WTC11 (cell line): ENCODE measurements at regions not wholly inside any gene's neighbourhood (a gene's known extent, or its start where the extent isn't known, plus 50 kb on each side); places are given as distances from the start of the nearest gene placed in this dataset.

Source experiments
- JUN ChIP-seq: sonication (generic); formaldehyde crosslinking; IDR thresholded peaks from 2 replicates; pipeline ENCODE4 v1.8.0; 2023; ENCODE audit warnings: mild to moderate bottlenecking, missing genetic modification reagents
- MYBL2 ChIP-seq: sonication (generic); formaldehyde crosslinking; IDR thresholded peaks from 2 replicates; pipeline ENCODE4 v1.8.1; 2023; ENCODE audit warnings: mild to moderate bottlenecking, moderate library complexity, missing genetic modification reagents
- RELA ChIP-seq: sonication (generic); formaldehyde crosslinking; IDR thresholded peaks from 2 replicates; pipeline ENCODE4 v1.8.1; 2022; ENCODE audit warnings: missing genetic modification reagents, mild to moderate bottlenecking, borderline replicate concordance
- ZNF138 ChIP-seq: sonication (generic); formaldehyde crosslinking; conservative IDR thresholded peaks from 2 replicates; pipeline ENCODE4 v1.8.1; 2022; ENCODE audit warnings: mild to moderate bottlenecking, moderate library complexity, missing genetic modification reagents
- ZNF423 ChIP-seq: fragments of 250-450 bp; sonication (Bioruptor Pico); IDR thresholded peaks from 2 replicates; pipeline ENCODE4 v2.1.2; 2022; ENCODE audit warnings: mild to moderate bottlenecking, moderate library complexity
- TF ChIP-seq, protein P1 (sequence below): fragments of 200-600 bp; IDR thresholded peaks from 2 replicates; pipeline ENCODE4 v1.8.0; 2022; ENCODE audit warnings: antibody characterized with exemption
- TF ChIP-seq, protein P2 (sequence below): sonication (generic); formaldehyde crosslinking; IDR thresholded peaks from 2 replicates; pipeline ENCODE4 v1.8.0; 2023; ENCODE audit warnings: missing genetic modification reagents, mild to moderate bottlenecking, borderline replicate concordance
- TF ChIP-seq, protein P3 (sequence below): sonication (generic); formaldehyde crosslinking; IDR thresholded peaks from 2 replicates; pipeline ENCODE4 v1.8.0; 2022; ENCODE audit warnings: mild to moderate bottlenecking, missing genetic modification reagents
- TF ChIP-seq, protein P4 (sequence below): sonication (generic); formaldehyde crosslinking; IDR thresholded peaks from 2 replicates; pipeline ENCODE4 v1.8.0; 2022; ENCODE audit warnings: mild to moderate bottlenecking, missing genetic modification reagents
- TF ChIP-seq, protein P5 (sequence below): fragments of 250-450 bp; sonication (Bioruptor Pico); IDR thresholded peaks from 2 replicates; pipeline ENCODE4 v1.8.0; 2021; ENCODE audit warnings: mild to moderate bottlenecking

DNA sequence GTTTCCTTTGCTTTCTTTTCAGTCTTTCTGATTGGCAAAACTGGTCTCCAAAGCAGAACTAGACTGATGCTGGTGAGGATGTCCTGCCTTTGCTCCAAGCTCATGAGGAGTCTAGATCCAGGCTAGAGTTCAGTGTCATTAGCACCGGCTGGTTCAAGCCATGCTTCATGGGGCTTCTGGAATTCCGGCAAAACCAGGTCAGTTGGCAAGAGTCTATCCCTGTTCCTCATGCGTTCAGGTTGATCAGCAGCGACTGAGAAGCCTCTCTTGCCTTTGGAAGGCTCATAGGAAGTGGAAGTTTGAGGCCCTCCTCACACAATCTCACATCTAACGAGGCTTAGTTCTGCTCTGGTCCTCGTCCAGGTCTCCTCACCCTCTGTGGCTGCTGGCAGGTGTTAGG is 194.3 kb downstream of the HS3ST3A1 start:
- TF ChIP-seq MYBL2 (CRISPR knock-in tag) (no peak), RELA (no peak), ZNF423 (no peak), ZNF138 (CRISPR knock-in tag) (no peak), JUN (CRISPR knock-in tag) (no peak)
- TF ChIP-seq, protein P1, sequence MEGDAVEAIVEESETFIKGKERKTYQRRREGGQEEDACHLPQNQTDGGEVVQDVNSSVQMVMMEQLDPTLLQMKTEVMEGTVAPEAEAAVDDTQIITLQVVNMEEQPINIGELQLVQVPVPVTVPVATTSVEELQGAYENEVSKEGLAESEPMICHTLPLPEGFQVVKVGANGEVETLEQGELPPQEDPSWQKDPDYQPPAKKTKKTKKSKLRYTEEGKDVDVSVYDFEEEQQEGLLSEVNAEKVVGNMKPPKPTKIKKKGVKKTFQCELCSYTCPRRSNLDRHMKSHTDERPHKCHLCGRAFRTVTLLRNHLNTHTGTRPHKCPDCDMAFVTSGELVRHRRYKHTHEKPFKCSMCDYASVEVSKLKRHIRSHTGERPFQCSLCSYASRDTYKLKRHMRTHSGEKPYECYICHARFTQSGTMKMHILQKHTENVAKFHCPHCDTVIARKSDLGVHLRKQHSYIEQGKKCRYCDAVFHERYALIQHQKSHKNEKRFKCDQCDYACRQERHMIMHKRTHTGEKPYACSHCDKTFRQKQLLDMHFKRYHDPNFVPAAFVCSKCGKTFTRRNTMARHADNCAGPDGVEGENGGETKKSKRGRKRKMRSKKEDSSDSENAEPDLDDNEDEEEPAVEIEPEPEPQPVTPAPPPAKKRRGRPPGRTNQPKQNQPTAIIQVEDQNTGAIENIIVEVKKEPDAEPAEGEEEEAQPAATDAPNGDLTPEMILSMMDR: no peak
- TF ChIP-seq, protein P2, sequence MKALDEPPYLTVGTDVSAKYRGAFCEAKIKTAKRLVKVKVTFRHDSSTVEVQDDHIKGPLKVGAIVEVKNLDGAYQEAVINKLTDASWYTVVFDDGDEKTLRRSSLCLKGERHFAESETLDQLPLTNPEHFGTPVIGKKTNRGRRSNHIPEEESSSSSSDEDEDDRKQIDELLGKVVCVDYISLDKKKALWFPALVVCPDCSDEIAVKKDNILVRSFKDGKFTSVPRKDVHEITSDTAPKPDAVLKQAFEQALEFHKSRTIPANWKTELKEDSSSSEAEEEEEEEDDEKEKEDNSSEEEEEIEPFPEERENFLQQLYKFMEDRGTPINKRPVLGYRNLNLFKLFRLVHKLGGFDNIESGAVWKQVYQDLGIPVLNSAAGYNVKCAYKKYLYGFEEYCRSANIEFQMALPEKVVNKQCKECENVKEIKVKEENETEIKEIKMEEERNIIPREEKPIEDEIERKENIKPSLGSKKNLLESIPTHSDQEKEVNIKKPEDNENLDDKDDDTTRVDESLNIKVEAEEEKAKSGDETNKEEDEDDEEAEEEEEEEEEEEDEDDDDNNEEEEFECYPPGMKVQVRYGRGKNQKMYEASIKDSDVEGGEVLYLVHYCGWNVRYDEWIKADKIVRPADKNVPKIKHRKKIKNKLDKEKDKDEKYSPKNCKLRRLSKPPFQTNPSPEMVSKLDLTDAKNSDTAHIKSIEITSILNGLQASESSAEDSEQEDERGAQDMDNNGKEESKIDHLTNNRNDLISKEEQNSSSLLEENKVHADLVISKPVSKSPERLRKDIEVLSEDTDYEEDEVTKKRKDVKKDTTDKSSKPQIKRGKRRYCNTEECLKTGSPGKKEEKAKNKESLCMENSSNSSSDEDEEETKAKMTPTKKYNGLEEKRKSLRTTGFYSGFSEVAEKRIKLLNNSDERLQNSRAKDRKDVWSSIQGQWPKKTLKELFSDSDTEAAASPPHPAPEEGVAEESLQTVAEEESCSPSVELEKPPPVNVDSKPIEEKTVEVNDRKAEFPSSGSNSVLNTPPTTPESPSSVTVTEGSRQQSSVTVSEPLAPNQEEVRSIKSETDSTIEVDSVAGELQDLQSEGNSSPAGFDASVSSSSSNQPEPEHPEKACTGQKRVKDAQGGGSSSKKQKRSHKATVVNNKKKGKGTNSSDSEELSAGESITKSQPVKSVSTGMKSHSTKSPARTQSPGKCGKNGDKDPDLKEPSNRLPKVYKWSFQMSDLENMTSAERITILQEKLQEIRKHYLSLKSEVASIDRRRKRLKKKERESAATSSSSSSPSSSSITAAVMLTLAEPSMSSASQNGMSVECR: no peak
- TF ChIP-seq, protein P3, sequence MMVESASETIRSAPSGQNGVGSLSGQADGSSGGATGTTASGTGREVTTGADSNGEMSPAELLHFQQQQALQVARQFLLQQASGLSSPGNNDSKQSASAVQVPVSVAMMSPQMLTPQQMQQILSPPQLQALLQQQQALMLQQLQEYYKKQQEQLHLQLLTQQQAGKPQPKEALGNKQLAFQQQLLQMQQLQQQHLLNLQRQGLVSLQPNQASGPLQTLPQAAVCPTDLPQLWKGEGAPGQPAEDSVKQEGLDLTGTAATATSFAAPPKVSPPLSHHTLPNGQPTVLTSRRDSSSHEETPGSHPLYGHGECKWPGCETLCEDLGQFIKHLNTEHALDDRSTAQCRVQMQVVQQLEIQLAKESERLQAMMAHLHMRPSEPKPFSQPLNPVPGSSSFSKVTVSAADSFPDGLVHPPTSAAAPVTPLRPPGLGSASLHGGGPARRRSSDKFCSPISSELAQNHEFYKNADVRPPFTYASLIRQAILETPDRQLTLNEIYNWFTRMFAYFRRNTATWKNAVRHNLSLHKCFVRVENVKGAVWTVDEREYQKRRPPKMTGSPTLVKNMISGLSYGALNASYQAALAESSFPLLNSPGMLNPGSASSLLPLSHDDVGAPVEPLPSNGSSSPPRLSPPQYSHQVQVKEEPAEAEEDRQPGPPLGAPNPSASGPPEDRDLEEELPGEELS (CRISPR knock-in tag): no peak
- TF ChIP-seq, protein P4, sequence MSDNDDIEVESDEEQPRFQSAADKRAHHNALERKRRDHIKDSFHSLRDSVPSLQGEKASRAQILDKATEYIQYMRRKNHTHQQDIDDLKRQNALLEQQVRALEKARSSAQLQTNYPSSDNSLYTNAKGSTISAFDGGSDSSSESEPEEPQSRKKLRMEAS (CRISPR knock-in tag): no peak
- TF ChIP-seq, protein P5, sequence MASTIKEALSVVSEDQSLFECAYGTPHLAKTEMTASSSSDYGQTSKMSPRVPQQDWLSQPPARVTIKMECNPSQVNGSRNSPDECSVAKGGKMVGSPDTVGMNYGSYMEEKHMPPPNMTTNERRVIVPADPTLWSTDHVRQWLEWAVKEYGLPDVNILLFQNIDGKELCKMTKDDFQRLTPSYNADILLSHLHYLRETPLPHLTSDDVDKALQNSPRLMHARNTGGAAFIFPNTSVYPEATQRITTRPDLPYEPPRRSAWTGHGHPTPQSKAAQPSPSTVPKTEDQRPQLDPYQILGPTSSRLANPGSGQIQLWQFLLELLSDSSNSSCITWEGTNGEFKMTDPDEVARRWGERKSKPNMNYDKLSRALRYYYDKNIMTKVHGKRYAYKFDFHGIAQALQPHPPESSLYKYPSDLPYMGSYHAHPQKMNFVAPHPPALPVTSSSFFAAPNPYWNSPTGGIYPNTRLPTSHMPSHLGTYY (CRISPR knock-in tag): no peak
